ENCODE measurements at regions not wholly inside any gene's neighbourhood (a gene's known extent, or its start where the extent isn't known, plus 50 kb on each side); places are given as distances from the start of the nearest gene placed in this dataset.
"Not testable (repeated sequence)": the region's sequence is repeated elsewhere in the genome, so short reads cannot be mapped to it uniquely, and the experiment has no call there.

GRCh38 chr21:28580585-28580984 lies 412.1 kb downstream of the LTN1 start:
- DNase-seq = no peak

- no peak for DNase-seq
These were observed 412.6 kb downstream of the LTN1 start for GRCh38 chr21:28579986-28580550.

DNA sequence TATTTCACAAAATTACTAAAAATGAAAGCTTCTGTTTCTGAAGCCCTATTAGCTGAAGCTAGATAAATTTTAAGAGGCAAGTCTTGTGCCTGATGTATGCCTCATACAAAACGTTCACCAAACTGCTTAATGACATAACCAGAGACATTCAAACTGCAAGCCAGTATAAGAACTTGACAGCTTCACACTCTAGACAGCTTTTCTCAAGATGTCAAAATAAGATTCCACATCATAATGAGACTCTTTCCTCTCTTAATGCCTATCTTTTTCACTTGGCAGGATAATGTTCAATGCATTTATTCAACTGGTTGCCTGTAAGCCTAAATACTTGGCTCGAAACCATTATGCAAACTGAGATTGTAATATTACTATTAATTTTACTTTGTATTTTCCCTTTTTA lies 424.0 kb downstream of the LTN1 start:
- no peak for DNase-seq

DNA sequence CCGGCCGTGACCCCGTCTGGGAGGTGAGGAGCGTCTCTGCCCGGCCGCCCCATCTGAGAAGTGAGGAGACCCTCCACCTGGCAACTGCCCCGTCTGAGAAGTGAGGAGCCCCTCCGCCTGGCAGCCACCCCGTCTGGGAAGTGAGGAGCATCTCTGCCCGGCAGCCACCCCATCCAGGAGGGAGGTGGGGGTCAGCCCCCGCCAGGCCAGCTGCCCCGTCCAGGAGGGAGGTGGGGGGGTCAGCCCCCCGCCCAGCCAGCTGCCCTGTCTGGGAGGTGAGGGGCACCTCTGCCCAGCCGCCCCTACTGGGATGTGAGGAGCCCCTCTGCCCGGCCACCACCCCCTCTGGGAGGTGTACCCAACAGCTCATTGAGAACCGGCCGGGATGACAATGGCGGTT lies 428.7 kb downstream of the LTN1 start:
- DNase-seq = not testable (repeated sequence)

DNA sequence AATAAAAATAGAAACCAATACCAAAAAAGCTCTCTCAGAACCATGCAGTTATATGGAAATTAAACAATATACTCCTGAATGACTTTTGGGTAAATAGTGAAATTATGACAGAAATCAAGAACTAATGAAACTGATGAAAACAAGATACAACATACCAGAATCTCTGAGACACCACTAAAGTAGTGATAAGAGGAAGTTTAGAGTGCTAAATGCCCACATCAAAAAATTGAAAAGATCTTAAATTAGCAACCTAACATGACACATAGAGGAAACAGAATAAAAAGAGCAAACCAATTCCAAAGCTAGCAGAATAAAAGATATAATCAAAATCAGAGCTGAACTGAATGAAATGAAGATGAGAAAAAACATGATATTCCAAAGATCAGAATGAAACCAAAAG lies 430.9 kb downstream of the LTN1 start:
- DNase-seq = no peak

DNA sequence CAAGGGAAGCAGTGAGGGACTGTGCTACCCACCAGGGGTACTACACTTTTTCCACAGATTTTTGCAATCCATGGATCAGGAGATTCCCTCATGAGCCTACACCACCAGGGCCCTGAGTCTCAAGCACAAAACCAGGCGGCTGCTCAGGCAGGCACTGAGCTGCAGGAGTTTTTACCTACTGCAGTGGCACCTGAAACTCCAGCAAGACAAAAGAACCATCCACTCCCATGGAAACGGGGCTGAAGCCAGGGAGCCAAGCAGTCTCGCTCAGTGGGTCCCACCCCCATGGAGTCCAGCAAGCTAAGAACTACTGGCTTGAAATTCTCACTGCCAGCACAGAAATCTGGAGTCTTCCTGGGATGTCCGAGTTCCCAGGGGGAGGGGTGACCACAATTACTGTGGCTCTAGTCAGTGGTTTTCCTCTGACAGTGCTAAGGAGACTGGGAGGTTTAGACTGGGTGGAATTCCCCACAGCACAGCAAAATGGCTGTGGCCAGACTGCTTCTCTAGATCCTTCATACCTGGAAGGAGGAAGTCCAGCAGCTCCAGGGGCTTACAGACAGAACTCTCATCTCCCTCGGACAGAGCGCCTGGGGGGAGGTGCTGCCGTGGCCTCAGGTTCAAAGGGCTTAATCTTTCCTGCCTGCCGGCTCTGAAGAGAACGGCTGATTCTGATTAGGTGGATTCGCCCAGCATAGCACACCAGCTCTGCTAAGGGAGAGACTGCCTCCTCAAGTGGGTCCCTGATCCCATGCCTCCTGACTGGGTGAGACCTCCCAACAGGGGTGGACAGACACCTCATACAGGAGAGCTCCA lies 437.8 kb downstream of the LTN1 start:
- no peak for DNase-seq

DNA sequence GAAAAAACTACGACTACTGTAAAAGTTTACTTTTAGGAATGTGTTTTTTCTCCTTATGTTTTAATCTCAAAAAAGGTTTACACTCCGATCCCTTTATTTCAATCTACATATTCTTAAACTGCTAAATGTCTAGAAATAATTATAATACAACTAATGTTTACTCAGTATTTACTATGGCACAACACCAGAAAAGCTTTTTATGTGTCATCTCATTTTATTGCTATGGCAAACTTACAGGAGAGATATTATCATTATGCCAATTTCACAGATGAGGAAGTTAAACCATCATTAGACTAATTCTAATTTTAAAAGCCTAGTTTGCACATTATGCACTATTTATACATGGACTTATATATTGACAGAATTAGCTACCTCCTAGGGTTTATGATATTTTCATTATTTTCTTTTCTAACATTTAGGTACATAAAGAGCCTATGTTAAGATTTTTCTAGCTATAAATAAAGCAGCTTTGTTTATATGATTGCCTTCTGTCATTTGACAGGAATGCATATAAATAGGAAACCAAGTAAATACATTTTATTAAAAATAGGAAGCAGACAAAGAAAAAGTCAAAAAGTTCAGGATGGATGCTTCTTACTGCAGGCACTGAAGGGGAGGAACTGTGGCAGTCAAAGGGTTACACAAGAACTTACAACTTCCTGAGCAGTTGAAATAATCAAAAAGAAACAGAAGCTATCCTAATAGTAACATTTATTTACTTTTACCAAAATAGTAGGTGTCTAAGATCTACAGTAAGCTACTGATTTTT lies 442.4 kb downstream of the LTN1 start:
- peak; percentile 29 for DNase-seq

- no peak for DNase-seq
These were observed 444.4 kb downstream of the LTN1 start for GRCh38 chr21:28548291-28548690.

DNA sequence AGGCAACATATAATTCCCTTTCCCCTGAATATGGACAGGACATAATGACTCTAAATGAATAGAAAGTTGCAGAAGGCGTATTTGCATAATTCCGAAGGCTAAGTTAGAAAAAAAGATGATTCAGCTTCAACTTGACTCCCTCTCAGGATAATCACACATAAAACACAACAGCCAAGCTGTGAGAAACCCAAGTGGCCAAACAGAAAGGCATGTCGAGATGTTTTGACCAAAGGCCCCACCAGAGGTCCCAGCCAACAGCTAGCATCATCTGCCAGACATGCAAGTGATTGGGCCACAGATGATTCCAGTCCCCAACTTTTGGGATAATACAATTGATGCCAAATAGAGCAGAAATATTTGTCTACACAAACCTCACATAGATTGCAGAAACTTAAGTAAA lies 444.9 kb downstream of the LTN1 start:
- DNase-seq = no peak

DNA sequence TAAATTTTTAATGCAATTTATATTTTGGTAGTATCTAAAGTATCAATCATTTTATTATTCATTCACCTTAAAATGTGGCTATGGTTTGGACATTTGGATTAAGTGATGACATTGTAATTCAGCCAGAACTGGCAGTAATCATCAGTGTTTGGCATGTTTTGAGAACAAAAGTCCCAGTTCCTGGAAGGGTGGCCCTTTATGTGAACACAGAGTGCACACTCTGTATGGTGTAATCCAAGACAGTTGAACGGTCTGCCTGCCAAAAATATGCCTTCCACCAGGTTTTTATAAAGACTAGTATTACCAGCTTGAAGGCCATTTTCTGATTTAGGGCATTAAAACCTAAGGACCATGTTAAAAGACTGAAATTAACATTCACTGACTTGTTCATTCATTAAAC lies 448.7 kb downstream of the LTN1 start:
- no peak for DNase-seq

DNA sequence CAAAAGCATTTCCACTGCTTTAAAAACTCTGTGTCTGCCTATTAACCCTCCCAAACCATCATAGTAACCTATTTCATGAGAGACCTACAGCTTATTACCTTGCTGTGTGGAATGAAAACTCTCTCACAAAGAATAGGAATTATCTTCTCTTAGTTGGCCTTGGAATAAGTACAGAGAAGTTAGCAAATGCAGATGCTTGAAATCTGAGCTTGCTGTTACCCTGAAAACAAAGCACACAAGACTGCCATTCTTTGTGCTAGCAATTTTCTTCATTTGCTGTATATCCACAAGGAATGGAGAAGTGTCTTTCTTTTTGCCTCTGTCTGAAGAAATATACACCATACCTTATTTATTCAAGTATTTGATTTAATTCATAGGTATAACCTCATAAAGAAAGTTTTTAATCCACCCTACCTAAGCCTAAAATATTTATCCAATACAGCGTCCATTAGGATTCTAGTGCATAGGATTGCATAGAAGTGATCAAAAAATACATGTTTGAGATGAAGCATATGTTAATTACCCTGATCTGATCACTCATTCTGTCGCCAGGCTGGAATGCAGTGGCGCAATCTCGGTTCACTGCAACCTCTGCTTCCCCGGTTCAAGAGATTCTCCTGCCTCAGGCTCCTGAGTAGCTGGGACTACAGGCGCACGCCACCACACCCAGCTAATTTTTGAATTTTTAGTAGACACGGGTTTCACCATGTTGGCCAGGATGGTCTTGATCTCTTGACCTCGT lies 451.1 kb downstream of the LTN1 start:
- no peak for DNase-seq

DNA sequence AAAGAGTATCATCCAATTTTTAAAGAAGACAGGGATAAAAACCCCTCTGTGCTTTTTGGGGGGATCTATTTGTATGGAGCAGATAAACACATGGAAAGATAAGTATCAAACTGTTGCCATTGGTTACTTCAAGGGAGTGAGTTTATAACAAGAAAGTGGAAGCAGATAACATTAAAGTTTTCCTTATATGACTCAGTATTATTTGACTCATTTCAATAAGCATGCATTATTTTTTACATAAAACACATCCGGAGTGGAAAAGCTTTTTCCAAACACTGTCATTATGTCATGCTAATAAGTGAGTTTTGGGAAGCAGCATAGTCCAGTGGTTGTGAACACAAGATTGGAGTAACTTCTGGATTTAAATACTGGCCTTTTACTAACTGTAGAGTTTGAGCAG lies 452.2 kb downstream of the LTN1 start:
- DNase-seq = no peak

DNA sequence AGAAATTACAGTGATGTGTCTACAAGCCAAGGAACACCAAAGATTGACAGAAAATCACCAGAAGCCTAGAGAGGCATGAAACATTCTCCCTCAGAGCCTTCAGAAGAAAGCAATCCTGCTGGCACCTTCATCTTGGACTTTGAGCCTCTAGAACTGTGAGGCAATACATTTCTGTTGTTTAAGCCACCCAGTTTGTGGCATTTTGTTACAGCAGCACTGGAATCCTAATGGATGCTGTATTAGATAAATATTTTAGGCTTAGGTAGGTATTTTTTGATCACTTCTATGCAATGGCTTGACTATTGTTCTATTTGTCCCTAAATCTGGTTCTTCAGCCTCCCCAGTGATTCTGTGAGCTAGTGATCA lies 453.1 kb downstream of the LTN1 start:
- DNase-seq = no peak

- DNase-seq = no peak
These were observed 453.6 kb downstream of the LTN1 start for GRCh38 chr21:28538987-28539622.

GRCh38 chr21:28537371-28538079 lies 455.2 kb downstream of the LTN1 start:
- no peak for DNase-seq

- no peak for DNase-seq
These were observed 460.2 kb downstream of the LTN1 start for GRCh38 chr21:28532446-28532845.

DNA sequence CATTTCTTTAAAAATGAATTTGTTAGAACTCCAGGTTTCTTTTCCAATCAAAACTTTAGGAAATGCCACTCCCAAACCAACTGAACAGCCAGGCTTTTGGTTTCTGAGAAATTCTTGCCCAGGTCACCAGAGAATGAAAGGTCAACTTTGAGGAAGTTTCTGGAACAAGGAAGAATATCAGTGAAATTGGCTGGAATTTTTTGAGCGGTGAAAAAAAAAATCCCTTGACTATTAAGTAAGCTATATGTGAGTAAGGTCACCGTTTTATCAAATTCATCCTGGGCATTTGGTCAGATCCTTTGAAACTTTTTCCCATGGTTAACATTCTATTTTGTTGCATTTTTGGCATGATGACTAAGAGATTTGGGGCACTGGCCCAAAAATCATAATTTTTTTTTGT lies 469.3 kb downstream of the LTN1 start:
- DNase-seq = no peak

GRCh38 chr21:28522014-28522799 lies 470.5 kb downstream of the LTN1 start:
- no peak for DNase-seq

DNA sequence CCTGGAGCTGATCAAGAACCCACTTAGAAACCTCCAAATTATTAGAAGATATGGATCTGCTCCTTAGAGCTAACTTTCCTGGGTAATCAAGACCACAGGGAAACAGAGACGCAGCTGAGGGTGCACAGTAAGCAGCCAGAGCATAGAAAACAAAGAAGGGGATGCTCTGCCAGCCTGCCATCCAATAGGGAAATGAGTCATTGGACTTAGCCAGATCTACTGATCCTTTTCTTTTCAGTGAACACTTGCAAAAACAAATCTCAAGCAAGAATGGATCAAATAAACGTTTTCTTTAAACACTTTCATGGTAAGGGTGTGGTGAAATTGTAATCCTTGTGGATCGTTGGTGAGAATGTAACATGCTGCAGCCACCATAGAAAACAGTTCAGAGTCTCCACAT lies 474.0 kb downstream of the LTN1 start:
- no peak for DNase-seq

- no peak for DNase-seq
These were observed 475.6 kb downstream of the LTN1 start for GRCh38 chr21:28516991-28517592.

- no peak for DNase-seq
These were observed 476.7 kb downstream of the LTN1 start for GRCh38 chr21:28516021-28516420.

All from NCI-H2081 treated with DMSO at 0.1 percent for 48 hours (cell line).